Muscle of back (tissue), 3 donors: ENCODE measurements at regions not wholly inside any gene's neighbourhood (a gene's known extent, or its start where the extent isn't known, plus 50 kb on each side); places are given as distances from the start of the nearest gene placed in this dataset.

Experiments used
- DNase-seq, 3 donors: peaks; one replicate each; pipeline versions ENCODE4 v3.0.0 to v3.0.0-alpha.2; 2013

DNA sequence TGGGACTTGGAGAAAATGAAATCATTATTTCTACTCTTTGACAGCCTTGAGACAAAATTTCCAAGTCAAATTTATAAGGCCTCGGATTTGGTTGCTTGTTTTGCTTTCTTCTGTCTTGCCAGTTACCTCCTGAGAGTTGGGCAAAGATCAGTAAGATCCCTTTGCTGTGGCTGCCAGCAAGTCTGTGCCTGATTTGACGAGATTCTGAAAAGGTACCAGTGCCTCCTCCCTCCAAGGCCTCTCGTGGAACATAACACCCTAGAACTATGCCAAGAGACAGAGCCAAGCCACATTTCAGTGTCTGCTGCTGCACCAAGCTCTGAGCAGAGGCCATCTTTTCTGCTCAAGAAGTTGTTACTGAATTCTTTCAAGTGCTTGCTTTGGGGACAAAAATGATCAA lies 61.0 kb downstream of the GTPBP8 start:
- DNase-seq, result peak in 2 of 3 donors; percentile 58 to 80

DNA sequence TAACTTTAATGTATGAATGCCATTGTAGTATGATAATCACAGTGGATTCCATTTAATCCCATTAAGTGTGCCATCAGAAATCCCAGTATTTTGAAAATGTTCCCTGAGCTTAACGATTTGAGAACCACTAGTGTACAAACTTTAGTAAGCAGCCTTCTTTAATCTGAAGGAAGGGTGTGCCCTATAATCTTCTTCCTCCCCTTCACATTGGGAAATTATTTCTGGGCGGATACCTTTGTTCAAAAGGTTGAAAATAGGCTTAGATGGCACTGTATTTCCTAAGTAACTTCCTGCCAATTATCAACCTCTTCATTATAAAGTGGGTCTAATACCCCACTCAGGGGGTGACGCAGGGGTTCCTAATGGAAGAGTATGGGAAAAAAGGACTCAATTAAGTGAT lies 62.4 kb downstream of the GTPBP8 start:
- no peak for DNase-seq

DNA sequence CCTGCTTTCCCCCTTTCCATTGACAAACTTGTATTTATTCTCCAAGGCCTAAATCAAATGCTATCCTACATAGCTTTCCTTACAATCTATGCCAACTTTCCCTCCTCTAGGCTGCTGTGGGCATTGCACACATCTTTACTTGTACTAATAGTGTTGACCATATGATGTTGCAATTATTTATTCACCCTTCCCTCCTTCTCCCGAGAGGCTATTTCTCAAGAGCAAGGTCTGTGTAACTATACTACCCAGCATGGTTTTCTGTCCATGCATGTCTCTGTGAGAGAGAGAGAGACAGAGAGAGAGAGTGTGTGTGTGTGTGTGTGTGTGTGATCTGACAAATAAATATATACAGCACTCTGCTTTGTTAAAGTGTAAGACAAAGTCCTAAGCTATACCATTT lies 63.8 kb downstream of the GTPBP8 start:
- DNase-seq, result no peak

DNA sequence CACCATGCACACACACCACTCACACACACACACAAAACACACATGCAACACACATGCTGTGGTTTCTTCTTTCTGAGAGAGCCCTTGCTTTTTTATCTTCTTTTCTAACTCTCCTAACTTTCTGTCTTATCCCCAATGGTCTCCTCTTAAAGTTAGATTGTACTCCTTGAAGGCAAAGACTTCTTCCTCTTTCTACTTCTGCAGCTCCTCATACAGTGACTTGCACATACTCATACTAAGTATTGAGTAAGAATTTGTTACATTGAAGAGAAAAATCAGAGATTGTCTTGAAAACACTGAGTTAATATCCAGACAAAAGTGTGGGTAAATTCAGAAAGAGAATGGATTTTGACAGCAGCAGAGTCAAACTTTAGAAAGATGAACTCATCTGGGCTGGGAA lies 64.4 kb downstream of the GTPBP8 start:
- DNase-seq, result no peak

DNA sequence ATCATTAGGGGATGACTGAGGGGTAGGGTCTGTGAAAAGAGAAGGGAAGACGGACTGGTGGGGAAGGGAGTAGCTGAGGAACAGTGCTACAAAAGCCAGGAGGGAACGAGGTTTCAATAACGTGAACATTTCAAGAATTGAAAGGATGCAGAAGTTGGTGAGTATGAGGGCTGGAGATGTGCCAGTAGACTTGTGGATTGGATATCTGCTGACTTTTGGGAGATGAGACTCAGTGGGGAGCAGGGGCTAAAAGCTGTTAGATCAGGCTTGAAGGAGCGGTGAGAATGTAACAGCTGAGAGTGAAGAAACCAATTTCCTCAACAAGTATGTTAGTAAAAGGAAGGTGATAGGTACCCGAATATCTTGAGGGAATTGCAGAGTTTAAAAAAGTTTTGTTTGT lies 65.2 kb downstream of the GTPBP8 start:
- no peak for DNase-seq

DNA sequence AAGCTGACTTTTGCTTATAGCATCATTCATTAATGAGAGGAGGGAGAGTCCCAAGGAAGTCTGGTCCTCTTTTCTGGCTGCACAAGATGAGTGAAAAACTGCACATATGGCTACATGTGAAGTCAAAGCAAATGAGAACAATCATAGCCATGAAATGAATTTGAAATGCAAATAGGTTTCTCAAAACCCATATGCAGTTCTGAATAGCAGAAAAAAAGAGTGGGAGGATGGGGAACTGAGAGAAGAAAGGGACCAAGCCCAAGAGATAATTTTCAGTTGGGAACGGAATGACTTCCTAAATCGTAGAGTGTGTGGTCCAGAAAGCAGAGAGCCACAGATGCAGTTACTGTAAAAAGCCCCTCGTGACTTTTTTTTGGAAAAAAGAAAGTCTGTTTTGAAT lies 66.3 kb downstream of the GTPBP8 start:
- peak in 1 of 3 donors; percentile 60 for DNase-seq

DNA sequence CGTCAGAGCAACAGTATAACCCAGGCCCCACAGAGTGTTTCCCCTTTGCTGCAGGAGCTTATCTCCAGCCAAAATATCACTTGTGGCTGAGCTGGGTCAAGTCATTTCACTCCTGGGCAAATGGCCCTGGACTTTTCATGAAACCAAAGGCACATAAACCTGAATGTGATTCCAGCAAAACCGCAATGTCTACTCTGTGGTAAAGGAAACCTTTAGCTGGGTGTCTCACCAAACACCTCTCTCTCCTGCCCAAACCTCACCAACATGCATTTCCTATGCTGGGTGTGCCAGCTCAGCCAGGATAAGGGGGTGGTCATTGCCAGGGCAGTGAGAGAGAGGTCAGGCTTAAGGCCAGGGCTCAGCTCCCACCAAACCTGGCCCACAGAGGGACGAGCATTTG lies 67.4 kb downstream of the GTPBP8 start:
- DNase-seq, result no peak

DNA sequence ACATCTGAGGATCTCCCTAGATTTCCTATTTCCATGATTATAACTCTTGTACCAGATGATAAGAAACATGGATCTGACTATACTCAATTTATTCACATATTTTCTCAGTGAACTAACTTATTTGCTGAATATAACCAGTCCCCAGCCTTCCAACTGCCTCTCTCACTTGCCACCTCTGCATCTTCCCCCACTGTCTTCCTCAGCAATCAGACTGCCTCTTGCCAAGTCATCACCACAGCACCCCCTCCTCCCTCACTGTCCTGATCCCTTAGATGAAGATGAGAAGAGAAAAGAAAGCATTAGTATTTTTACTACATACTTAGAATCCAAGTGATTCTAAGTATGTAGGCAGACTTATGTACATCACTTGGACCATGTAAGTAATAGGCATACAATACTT lies 71.9 kb downstream of the GTPBP8 start:
- no peak for DNase-seq

DNA sequence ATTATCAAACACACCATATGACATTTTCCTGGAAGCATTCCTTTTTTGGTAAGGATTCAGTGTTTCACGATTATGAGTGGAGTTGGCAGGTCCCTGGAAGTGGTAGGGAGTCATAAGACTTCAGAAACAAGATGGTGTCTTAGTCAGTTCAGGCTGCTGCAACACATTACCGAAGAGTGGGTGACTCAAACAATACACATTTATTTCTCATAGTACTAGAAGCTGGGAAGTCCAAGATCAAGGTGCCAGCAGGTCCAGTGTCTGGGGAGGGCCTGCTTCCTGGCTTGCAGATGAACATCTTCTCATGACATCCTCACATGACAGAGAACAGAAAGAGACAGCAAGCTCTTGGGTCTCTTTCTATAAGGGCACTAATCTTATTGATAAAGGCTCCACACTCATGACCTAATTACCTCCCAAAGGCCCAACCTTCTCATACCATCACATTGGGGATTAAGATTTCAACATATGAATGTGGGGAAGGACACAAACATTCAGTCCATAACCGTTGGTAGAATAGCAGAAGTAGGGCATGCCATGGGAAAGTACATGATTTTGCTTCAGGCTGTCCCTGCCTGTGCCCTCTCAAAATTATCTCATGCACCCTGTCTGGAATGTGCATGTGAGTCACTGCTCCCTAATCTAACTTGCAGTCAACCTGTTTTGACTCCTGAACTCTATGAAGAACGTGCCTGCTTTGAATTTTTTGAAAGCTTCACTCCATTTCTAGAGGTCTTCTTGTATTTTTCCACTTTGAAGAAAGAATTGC lies 72.5 kb downstream of the GTPBP8 start:
- DNase-seq, result no peak

DNA sequence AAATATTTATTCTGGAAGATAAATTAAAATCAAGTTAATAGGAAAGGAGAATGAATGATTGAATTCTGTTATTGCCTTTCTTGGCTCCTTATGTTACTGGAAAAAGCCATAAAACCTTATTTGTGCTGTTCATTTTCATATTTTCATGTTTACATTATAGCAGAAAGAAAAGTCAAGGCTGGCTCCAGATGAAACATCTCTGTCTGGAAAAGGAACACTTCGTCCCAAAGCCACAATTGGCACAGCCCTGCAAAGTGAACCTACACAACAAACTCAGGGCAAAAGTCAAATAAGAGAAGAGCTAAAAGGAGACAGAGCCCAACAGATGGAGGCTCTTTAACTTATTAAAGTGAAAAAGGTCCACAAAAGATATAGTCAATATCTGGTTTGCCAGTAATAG lies 73.4 kb downstream of the GTPBP8 start:
- peak in 1 of 3 donors; percentile 32 for DNase-seq

DNA sequence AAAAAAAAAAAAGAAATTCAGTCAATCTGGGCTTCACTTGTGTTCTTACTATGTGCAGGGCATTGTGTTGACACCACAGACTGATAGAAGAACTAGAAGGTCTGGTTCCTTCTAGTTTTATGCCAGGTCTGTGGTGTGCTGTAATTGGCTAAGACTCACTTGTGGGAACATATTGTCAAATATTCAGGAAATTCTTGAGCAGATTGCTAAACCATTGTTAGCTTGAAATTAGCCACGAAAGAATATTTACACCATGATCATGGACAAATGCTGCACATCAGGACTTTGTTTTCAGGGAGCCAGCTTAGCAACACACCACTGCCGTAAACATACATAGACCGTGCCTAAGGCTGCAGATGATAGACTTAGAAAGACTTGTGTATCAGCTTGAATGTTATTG lies 74.6 kb downstream of the GTPBP8 start:
- no peak for DNase-seq

DNA sequence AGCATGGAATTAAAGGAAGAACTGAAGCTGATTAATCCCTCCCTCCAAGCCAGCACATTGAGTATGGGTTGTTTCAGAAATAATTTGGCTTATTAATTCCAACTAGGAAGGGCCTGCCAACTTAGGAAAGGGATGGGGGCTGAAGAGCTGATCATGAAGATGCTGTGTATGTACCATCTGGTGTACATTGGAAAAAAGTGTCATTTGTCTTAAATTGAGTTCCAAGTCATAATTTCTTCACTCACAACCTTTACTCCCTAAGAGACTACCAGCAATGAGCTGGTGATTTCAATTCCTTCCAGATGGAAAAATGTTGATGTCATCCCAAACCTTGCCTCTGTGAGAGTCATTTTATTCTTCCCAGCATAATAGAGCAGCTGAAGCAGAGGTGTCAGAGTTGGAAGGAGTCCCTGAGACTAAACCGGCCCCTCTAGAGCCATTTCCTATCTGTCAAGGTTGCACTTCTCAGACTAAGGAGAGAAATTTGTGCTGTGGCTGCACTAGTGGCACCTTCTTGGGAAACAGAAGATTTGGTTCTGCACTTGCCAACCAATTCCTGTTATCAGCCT lies 79.4 kb downstream of the GTPBP8 start:
- peak; percentile 70 to 88 (median 79) for DNase-seq

DNA sequence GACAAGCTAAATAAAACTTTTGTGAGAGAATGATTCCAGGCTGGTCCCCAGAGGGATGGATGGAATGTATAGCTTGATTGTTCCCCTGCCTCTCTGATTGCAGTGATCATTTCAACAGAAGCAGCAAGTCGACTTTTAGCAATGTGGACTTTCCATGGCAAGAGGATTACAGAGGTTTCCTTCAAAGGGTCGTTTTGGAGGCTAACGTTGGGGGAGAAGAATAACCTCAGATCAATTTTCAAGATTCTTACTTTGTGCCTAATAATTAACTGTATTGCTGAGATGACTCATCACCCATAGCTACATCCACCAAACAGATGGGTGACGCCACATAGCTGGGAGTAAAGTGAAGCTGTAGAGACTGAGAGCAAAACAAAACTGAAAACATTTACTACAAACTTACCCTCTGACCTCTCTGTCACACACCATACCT lies 79.9 kb downstream of the GTPBP8 start:
- no peak for DNase-seq

DNA sequence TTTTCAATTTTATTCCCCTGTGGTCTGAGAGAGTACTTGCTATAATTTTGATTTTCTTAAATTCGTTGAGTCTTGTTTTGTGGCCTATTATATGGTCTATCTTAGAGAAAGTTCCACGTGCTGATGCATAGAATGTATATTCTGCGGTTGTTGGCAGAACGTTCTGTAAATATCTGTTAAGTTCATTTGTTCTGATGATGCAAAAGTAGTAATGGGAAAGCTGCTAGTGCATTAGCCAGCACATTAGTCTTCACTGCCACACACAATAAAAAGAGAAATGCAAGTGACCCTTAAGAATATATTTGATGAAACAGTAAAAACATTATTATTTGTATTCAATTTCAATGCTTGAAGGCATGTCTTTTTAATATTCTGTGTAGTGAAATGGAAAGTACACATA lies 84.8 kb downstream of the GTPBP8 start:
- no peak for DNase-seq

DNA sequence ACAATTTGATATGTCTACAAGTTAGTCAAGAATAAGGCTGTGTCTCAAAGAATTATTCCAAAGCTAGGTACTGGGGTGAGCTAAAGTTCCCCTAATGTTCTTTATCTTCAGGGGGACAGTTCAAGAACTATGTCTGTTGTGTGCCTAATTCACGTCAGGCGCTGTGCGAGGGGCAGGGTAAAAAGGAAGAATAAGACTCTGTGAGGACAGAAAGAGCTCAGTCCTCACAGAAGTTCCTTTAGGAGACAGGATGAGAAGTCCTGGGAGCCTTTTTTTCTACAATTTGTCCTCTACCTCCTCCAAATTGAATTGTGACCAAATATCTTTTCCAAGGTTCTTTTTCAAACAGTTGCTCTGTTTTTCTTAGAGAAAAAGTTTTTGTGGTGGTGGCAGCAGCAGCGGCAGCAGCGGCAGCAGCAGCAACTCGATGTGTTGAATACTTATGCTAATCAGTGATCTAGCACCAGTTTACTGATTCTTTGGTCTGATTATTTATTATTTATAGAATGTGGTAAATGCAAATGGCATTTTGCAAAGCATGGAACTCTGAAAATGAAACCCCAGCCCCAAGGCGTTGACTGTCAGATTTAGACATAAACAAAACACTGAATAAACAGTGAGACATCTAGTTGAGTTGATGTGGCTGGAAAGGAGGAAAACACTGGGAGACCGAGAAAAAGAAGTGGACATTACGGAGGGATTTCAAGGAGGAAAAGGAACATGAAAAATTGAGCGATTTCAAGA lies 88.6 kb downstream of the GTPBP8 start:
- DNase-seq, result peak in 1 of 3 donors; percentile 25

DNA sequence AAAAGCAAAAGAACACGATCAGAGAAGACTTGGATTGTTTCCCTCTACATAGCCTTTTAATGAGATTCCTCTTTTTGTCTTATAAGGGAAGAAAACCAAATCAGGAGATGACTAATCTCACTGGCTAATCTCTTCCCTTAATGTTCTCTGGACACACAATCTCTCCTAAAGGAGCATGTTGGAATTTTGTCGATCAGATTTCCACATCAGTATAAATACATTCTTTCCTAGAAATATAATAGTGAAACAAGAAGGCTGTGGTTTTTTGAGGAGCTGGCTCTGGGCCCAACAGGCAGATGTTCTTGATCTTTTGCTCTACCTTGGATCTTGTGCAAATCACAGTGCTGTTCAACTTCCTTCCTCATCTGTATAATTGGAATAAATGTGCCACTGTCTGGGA lies 94.0 kb downstream of the GTPBP8 start:
- DNase-seq, result peak; percentile 83 to 94 (median 89)

DNA sequence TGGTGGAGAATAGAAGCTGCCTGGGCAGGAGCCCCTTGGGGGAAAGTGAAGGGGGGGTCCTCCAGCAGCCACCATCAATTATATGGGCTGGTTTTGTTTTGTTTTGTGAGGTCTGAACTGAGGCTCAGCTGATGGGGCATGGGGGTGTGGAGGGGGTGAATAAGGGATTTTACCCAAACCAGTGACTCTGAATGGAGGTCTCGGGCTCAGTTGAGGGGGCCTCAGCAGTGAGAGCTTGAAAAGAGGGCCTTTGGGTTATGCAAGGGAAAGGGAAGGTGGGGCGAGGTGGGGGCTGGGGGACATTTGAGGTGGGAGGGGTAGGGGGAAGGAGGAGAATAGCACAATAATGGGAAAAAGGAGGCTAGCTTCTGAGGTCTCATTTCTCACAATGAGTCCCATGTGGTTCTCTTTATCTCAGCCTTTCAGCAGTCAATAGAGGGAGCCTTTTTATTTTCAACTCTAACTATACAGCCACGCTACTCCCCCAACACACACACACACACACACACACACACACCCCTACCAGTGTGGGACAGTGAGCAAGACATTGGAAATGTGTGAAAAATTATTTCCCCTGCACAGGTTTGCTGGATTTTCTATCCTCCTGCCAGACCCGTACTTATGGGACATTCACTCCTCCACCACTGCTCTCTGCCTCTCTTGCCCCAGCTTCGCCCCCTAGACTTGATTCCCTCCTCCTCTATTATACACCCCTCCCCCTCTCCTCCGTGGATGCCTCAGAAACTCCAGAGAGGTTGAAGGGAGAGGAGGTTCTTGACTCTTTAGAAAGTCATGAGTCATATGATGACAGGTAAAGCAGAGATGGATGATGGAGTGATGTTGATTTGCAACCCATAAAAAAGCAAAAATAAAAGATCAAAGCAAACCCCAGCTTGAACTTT lies 96.0 kb downstream of the GTPBP8 start:
- peak in 1 of 3 donors; percentile 25 for DNase-seq

DNA sequence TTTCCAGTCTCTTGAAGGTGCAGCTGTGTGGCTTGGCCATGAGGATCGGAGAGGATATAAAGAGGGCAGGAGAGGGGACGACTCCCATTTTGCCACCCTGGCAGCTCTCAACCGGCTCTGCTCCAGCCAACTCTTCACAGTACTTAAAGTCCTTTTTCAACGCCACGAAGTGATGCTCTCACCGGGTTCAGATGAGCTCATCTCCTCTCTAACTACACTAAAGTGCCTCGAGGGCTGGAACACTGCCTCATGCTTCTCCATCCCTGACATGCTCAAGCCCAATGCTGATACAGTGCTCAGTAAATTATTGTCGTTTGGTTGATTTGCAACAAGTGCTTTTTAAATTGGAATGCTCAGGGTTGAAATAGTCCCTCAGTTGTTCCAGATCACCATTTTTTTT lies 97.8 kb downstream of the GTPBP8 start:
- DNase-seq, result peak in 2 of 3 donors; percentile 64 to 74

DNA sequence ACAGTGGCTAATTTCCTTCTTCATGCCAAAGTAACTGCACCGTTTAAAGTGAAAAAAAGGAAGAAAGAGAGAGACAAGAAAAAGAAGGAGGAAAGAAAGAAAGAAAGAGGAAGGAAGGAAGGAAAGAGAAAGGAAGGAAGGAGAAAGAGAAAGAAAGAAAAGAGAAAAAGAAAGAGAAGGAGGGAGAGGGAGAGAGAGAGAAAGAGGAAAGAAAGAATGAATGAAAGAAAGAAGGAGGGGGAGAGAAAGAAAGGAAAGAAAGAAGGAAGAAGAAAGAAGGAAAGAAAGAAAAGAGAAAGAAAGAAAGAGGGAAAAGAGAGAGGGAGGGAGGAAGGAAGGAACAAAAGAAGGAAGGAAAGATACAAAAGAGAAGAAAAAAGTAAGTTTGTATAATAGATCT lies 100.6 kb downstream of the GTPBP8 start:
- no peak for DNase-seq

DNA sequence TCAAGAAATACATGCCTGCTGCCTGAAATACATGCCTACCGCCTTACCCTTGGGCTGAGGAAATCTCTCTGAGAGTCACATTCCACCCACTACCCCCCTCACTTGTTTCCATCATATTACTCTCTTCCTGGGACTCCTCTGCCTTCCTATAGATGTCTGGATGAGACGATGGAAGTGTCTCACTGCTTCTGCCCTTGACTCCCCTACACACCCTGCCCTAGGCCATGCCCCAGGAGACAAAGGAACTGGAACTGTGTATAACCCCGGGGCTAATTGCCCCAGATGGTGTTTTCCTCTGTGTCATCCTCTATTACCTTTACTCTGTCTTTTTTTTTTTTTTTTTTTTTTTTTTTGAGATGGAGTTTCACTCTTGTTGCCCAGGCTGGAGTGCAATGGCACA lies 102.0 kb downstream of the GTPBP8 start:
- DNase-seq, result no peak

DNA sequence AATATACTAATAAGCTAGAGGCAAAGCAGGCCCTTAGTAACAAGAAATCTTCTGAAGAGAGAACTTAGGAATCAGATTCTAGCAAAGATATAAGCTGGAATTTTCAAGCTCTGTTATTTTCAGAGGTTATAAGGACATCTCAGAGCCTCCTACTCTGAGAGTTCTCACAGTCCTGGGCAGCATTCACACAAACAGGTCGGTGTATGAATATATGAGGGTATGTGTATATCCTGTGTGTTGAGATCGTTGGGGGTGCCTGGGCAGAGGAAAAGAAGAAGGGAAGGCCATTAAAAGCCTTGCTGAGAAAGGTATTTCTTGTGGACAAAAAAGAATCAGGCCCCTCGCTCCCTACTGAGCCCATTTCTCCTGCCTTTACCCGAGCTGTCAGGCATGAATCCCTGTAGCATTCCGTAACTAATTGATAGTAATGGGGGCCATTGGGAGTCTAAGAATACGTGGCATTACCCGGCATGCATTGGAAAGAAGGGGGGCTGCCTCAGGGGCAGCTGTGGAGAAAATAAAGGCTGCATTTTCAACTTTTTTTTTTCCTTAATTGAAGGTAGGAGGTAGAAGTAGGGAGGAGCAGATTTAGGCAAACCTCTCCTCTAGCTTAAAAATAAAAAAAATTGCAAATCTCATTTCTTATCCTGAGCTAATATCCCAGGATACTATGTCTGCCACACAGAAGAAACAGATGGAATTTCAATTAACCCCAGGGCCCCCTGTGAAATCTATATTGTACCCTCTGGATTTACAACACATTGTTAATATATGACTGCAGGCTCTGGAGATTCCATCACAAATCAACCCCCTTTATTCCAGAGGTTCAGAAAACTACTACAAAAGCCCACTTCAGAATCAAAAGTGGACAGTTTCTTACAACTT lies 103.8 kb downstream of the GTPBP8 start:
- no peak for DNase-seq
